ENCODE measurements at regions not wholly inside any gene's neighbourhood (a gene's known extent, or its start where the extent isn't known, plus 50 kb on each side); places are given as distances from the start of the nearest gene placed in this dataset.

DNA sequence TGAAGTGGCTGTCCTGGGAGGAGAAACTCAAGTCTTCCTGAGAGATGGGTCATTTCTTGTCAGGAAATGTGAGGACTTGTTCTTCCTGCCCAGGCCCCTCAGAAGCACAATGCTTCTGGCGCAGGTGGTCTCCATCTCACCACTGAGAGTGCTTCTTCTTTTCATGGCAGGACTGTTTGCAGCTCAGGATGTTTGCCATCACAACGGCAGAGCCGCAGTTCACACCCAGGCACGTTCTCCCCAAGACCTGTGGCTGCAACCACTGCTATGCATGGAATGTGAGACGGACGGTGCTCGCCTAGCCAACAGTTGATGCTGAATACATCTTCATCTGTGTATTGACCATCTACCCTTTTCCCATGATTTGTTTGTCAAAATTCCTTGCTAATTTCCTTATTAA is 216.3 kb downstream of the GADD45G start:
- TF ChIP-seq YY1 (IDR thresholded peaks at IDR 0.05; ENCODE audit: low read depth) (no peak), RXRA (IDR thresholded peaks at IDR 0.05; ENCODE audit: borderline replicate concordance, low read depth) (no peak), TAF1 (IDR thresholded peaks at IDR 0.05; ENCODE audit: borderline replicate concordance, low read depth, low read length) (no peak)

All from SK-N-SH (cell line).